Gastrocnemius medialis (tissue), 4 donors: ENCODE measurements at regions not wholly inside any gene's neighbourhood (a gene's known extent, or its start where the extent isn't known, plus 50 kb on each side); places are given as distances from the start of the nearest gene placed in this dataset.

Source experiments
- POLR2A ChIP-seq, 2 donors: fragments of 450-650 bp; IDR thresholded peaks; one replicate each; pipeline ENCODE4 v1.6.1; 2017; ENCODE audit warnings: antibody characterized with exemption in 2 of 2, mild to moderate bottlenecking in 2 of 2, moderate library complexity in 2 of 2
- TF ChIP-seq, protein P1 (sequence below), 5 experiments: fragments of 450-650 bp in 3 of 5; fragments of 200-600 bp in 2 of 5; sonication (generic) in 2 of 5; IDR thresholded peaks in 4 of 5; conservative IDR thresholded peaks in 1 of 5; 1 replicate in 4 of 5; 2 replicates in 1 of 5; pipeline ENCODE4 v1.5.1; 2016 to 2019; ENCODE audit warnings: antibody characterized with exemption in 5 of 5, mild to moderate bottlenecking in 3 of 5, moderate library complexity in 3 of 5

DNA sequence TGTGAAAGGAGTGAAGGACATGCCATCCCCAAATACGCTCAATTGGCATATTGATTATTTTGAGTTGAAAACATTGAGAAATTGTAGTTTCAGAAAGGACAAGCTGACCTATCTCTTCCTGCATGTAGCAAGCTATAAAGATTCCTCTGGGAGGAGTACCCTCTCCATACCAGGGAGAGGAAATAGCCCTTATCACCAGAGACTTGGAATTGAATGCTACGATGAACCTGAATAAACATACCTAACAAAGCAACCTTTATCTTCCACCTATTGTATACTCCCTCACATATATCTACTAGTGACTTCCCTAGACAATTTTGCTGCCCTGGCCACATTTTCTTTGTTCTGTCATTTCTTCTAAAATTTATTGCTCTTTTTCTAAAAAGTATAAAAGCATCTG, 150.2 kb upstream of the EEPD1 start:
- TF ChIP-seq, protein P1, sequence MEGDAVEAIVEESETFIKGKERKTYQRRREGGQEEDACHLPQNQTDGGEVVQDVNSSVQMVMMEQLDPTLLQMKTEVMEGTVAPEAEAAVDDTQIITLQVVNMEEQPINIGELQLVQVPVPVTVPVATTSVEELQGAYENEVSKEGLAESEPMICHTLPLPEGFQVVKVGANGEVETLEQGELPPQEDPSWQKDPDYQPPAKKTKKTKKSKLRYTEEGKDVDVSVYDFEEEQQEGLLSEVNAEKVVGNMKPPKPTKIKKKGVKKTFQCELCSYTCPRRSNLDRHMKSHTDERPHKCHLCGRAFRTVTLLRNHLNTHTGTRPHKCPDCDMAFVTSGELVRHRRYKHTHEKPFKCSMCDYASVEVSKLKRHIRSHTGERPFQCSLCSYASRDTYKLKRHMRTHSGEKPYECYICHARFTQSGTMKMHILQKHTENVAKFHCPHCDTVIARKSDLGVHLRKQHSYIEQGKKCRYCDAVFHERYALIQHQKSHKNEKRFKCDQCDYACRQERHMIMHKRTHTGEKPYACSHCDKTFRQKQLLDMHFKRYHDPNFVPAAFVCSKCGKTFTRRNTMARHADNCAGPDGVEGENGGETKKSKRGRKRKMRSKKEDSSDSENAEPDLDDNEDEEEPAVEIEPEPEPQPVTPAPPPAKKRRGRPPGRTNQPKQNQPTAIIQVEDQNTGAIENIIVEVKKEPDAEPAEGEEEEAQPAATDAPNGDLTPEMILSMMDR (IDR thresholded peaks at IDR 0.05 in 4 of 5, conservative IDR thresholded peaks at IDR 0.05 in 1 of 5) = no peak
- TF ChIP-seq POLR2A (IDR thresholded peaks at IDR 0.05) = no peak
